Activated CD4-positive, alpha-beta T cell treated with anti-CD3 and anti-CD28 coated beads, Interleukin-2, Interleukin-6, amounts not matched to agents 100 ng/mL and 50 ng/mL, durations not matched to agents 16 hours and 8 hours (primary cell): ENCODE measurements at regions not wholly inside any gene's neighbourhood (a gene's known extent, or its start where the extent isn't known, plus 50 kb on each side); places are given as distances from the start of the nearest gene placed in this dataset.

Source experiments
- DNase-seq: peaks from one replicate; pipeline ENCODE4 v3.0.0-alpha.2; 2020

- DNase-seq, result no peak
Observed at GRCh38 chr5:52690236-52690768, 97.4 kb upstream of the ITGA1 start.

DNA sequence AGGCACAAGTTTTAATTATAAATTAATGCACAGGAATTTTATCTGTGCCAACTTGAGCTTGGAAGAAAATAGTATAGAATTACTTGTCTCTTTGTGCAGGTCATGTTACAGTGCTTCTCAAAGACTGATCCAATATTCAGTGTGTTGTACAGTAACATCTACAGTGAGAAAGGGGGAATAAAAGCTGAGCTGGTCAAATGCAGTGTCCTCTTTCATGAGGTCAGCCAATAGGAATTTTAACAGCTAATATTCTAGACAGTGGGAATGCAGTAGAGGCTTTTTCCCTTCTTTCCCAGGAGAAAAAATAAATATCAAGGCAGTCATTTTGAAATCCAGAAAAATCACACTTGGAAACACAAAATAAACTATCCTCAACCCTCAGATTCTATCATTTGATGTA lies 95.7 kb upstream of the ITGA1 start:
- no peak for DNase-seq

DNA sequence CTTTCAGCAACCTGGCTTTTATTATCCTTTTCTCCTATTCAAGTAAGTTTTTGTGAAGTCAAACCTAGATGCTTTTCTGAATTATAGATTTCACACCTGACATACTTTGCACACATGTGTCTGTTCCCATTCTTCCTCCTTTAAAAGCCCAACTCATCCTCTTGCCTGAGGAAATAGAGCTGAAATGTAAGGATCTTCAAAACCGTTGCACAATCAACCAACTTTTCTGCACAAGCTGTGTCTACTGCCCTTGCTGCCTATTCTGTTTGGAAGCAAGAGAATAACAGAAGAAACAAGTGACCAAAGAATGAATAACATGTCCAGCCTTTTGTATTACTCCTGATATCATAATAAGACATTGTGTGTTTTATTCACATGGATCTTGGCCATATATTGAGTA lies 95.1 kb upstream of the ITGA1 start:
- no peak for DNase-seq

- peak; percentile 27 for DNase-seq
Observed at GRCh38 chr5:52693280-52693679, 94.4 kb upstream of the ITGA1 start.

GRCh38 chr5:52693836-52694235 lies 93.9 kb upstream of the ITGA1 start:
- no peak for DNase-seq

- DNase-seq, result no peak
Observed at GRCh38 chr5:52694648-52695047, 93.1 kb upstream of the ITGA1 start.

DNA sequence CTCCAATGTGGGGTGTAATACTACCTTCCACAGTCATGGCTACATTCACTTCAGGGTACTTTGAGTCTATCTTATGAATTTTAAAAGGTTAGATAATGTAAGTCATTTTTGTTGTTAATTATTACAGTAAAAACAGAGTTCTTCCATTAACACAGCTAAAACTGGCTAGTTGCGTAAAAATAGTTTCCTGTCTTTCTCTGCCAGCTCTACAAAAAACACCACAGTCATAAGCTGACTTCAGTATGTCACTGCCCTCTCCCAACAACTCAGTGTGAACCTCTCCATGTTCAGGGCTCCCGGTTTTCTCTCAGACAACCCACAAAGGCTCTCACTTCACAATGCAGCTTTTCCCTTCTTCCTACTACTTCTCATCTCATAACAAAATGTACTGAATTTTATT lies 84.8 kb upstream of the ITGA1 start:
- DNase-seq, result no peak

- DNase-seq, result no peak
Observed at GRCh38 chr5:52703321-52703720, 84.4 kb upstream of the ITGA1 start.

DNA sequence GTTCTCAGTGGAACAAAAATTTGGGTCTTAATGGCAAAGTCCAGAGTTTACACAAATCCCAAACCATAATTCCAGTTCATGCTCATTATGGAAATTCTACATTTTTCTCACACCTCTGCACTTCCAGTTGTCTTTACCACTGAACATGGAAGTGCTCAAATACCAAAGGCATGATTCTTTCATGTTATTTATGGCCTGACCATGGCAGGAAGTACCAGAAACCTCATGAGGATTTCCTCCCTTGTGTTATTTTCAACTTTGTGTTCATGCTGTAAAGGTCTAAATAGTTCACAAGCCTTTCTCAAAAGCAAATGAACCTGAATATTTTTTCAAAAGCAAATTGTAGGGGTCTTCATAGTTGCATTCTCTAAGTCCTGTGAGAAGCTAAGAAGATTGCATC lies 82.0 kb upstream of the ITGA1 start:
- no peak for DNase-seq

DNA sequence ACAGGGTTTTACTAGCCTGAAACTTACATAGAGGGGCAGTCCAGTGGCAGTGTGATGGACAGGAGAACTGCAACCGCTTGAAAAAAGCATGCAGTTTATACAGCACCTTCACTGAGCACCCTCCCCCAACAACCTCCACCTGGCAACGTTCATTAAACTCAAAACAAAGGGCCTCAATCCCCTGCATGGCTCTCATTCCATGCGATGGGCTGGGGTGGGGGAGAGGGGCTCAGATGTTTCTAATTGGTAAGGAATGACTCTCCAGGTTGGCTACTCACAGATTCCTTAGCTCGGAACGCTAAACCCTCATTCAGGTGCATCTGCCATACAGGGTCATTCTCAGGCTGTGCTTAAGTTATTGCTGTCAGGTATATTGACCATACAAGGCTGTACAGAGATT lies 80.9 kb upstream of the ITGA1 start:
- DNase-seq, result no peak

DNA sequence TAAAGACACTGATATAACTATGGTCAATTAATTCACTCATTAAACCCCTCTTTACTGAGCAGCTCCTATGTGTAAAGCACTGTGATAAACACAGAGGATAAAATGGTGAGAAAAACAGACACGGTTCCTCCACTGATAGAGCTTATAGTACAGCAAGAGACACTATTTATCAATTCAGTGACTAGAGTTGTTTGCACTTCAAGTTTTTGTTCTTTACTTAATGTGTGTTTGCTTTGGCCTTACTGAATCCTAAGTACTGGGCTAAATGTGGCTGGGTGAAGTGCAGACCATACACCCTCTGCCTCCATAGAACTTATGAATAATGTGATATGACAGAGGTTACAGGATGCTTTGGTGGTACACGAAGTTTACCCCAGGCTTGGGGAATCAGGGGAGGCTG lies 80.1 kb upstream of the ITGA1 start:
- no peak for DNase-seq

DNA sequence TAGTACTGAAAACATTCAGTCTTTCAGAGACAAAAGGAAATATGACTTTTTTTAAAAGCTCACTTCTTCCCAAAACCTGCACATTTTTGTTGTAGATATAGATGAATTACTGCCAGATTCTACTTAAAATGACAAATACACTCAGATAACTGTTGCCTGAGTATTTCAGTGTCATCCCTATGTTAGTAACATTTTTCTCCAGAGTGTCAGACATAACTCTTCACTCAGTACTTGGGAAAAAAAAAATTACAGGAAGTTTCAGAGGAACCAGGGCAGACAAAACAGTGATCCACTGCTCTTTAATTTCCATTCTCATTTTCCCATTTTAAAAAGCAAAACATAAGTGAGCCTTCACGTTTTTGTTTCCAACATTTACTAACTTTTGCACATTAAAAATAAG lies 79.3 kb upstream of the ITGA1 start:
- no peak for DNase-seq

DNA sequence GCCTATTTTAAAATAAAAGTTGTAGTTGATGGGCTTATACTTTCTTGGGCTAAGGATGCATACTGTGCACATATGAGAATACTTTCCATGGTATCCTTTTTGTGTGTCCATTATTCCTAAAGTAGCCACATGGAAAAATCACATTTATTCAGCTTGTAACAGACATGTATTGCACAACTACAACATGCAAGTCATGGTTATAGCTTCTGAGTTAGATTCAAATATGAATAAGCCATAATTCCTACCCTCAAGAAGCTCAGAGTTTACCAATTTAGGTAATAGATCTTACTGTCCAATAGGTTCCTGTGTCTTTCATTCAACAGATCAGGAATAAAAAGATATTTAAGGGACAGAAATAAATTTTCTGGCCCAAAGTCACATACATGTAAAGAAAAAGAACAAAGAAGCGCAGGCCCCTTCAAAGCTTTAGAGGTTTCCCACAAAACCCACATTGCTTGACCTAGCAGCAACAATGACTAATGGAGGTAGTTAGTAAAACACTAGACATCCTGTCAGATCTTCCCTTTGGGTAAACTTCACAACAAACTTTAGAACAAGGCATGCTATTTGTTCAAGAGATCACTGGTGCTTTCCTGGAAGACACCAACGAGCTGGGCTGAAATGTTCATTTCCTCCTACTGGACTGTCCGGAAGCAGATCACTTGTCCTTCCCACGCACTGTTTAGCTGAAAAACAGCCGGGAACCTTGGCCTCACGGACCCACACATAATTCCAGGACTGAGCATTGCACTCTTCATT lies 78.4 kb upstream of the ITGA1 start:
- peak; percentile 74 for DNase-seq

DNA sequence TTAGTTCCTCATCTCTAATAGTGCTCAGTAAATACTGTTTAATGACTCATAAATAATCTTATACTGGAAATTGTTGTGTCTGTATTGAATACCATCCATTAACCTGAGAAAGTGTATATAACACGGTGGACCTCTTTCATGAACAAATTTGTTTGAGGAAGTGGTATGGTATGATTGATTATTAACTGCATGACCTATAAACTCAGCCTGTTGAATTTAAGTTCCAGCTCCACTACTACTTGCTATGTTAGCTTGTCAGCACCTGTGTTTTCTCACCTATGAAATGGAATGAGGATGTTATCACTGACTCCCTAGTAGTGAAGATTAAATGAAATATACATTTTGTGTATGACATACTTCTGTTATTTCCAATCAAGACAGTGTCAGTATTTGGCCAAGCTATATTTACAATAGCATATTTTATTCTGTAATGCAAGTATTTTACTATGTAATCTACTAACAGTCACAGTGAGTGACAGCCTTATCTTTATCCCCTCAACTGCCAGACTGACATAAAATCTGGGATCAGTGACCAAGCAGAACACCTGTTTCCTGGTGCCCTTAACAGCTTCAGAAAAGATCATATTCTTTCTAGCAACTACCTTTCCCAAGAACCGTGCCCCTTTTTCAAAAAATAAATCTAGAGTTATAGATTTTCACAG lies 77.3 kb upstream of the ITGA1 start:
- no peak for DNase-seq

GRCh38 chr5:52710972-52711596 lies 76.6 kb upstream of the ITGA1 start:
- DNase-seq, result no peak

- no peak for DNase-seq
Observed at GRCh38 chr5:52712354-52712753, 75.4 kb upstream of the ITGA1 start.

DNA sequence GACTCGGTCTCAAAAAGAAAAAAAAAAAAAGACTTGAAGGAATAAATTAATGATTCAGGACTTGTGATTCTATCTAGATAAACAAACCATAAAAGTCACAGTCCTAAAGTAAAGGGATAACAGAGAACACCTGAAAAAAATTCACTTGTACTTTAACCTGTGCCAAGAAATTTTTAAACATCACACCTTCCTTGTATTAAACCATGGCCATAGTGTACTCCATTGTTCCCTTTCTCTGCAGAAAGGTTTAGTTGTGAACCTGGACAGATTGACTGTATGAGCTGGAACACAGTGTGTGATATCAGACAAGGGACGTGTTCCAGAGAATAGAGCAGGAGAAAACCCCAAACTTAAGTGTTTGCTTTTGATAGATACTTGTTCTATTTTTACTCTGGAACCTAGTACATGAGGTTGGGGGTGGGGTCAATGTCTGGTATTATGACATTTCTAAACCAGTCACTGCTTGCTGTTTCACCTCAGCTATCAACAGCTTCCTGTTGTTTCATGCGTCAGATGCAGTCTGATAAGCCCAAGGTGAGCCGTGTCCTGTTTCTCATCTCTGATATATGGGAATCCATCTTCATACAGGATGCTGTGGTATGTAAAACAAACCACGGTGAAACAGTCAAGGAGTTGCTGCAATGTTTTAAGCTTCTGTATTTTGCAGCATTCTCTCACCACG lies 62.5 kb upstream of the ITGA1 start:
- peak; percentile 81 for DNase-seq

GRCh38 chr5:52725808-52726207 lies 61.9 kb upstream of the ITGA1 start:
- DNase-seq, result no peak

GRCh38 chr5:52727020-52727419 lies 60.7 kb upstream of the ITGA1 start:
- DNase-seq, result no peak

- DNase-seq, result no peak
Observed at GRCh38 chr5:52727576-52727975, 60.1 kb upstream of the ITGA1 start.

GRCh38 chr5:52728224-52728623 lies 59.5 kb upstream of the ITGA1 start:
- no peak for DNase-seq

DNA sequence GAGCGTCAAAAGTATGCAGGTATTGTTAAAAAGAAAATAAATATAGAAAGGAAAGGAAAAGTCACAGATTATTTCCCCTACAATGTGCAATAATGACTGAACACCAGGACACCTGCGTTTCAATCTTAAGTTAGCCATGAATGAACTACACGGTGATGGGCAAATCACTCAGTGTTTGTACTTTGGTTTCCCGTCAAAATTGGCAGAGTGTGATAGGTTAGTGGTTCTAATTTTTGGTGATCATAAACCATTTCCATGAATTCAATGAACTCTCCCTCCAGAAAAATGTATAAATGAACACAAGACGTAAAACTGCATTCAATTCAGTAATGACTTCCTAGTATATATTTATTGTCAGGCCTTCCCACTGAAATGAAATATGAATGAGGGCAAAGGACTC lies 59.0 kb upstream of the ITGA1 start:
- DNase-seq, result no peak

DNA sequence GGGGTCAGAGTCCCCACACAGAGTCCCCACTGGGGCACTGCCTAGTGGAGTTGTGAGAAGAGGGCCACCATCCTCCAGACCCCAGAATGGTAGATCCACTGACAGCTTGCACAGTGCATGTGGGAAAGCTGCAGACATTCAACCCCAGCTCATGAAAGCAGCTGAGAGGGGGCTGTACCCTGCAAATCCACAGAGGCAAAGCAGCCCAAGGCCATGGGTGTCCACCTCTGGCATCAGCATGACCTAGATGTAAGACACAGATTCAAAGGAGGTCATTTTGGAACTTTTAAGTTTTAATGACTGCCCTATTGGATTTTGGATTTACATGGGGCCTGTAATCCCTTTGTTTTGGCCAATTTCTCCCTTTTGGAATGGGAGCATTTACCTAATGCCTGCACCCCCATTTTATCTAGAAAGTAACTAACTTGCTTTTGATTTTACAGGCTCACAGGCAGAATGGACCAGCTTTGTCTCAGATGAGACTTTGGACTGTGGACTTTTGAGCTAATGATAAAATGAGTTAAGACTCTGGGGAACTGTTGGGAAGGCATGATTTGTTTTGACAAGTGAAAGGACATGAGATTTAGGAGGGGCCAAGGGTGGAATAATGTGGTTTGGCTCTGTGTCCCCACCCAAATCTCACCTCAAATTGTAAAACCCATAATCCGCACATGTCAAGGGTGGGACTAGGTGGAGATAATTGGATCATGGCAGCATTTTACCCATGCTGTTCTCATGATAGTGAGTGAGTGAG lies 56.3 kb upstream of the ITGA1 start:
- DNase-seq, result no peak
